Smooth muscle cell (in vitro differentiated cells): ENCODE measurements at regions not wholly inside any gene's neighbourhood (a gene's known extent, or its start where the extent isn't known, plus 50 kb on each side); places are given as distances from the start of the nearest gene placed in this dataset.

Experiments
- DNase-seq: peaks from one replicate; lab custom pipeline; 2025; ENCODE audit not compliant: unreplicated experiment; lab: John Stamatoyannopoulos, UW
- H2AFZ ChIP-seq: fragments of 200-600 bp; sonication (generic); 2 replicates; pipeline ENCODE4 v1.6.0; 2016; ENCODE audit warnings: antibody characterized with exemption, low read depth, mild to moderate bottlenecking
- H3F3A ChIP-seq: fragments of 200-600 bp; sonication (generic); 2 replicates; pipeline ENCODE4 v1.6.0; 2017; ENCODE audit warnings: antibody characterized with exemption, low read depth
- H3K27ac ChIP-seq: fragments of 200-600 bp; sonication (generic); 2 replicates; pipeline ENCODE4 v1.5.1; 2016; ENCODE audit warnings: low read depth, mild to moderate bottlenecking
- H3K27me3 ChIP-seq: fragments of 200-600 bp; sonication (generic); 2 replicates; pipeline ENCODE4 v1.6.1; 2016; ENCODE audit warnings: low read depth, mild to moderate bottlenecking
- H3K36me3 ChIP-seq: fragments of 200-600 bp; sonication (generic); 2 replicates; pipeline ENCODE4 v1.5.1; 2016; ENCODE audit warnings: low read depth
- H3K4me1 ChIP-seq: fragments of 200-600 bp; sonication (generic); 2 replicates; pipeline ENCODE4 v1.5.1; 2016; ENCODE audit warnings: low read depth
- H3K4me2 ChIP-seq: fragments of 200-600 bp; sonication (generic); 2 replicates; pipeline ENCODE4 v1.6.0; 2016; ENCODE audit warnings: mild to moderate bottlenecking
- H3K4me3 ChIP-seq: fragments of 200-600 bp; sonication (generic); 2 replicates; pipeline ENCODE4 v1.5.1; 2016; ENCODE audit warnings: mild to moderate bottlenecking
- H3K79me2 ChIP-seq: fragments of 200-600 bp; sonication (generic); 2 replicates; pipeline ENCODE4 v1.6.0; 2016; ENCODE audit warnings: low read depth, mild to moderate bottlenecking
- H3K9ac ChIP-seq: fragments of 200-600 bp; sonication (generic); 2 replicates; pipeline ENCODE4 v1.6.0; 2016; ENCODE audit warnings: low read depth
- H3K9me3 ChIP-seq: fragments of 200-600 bp; sonication (generic); replicated peaks from 2 replicates; pipeline ENCODE4 v1.5.1; 2016; ENCODE audit warnings: low read depth
- H4K20me1 ChIP-seq: fragments of 200-600 bp; sonication (generic); 2 replicates; pipeline ENCODE4 v1.6.0; 2016; ENCODE audit warnings: low read depth
- CTCF ChIP-seq: fragments of 200-600 bp; sonication (generic); IDR thresholded peaks from 2 replicates; pipeline ENCODE4 v1.5.1; 2017; ENCODE audit warnings: borderline replicate concordance, mild to moderate bottlenecking, antibody characterized with exemption; ENCODE audit not compliant: insufficient read depth, poor library complexity, severe bottlenecking
- WGBS: methylation state at CpG from one replicate; pipeline ENCODE4 v1.1.7; 2016; ENCODE audit warnings: low lambda C conversion rate; 5-methylcytosine and 5-hydroxymethylcytosine counted together

- H3K27me3 ChIP-seq, result no peaks in the 10 kb centered on the region
- TF ChIP-seq CTCF, result no peak
- no peak overlapping the region for H3K27ac ChIP-seq
- H3K79me2 ChIP-seq, result no peaks in the 10 kb centered on the region
- DNase-seq, result no peak
- H3K4me3 ChIP-seq, result no peak overlapping the region
- H3K4me1 ChIP-seq, result no peaks in the 10 kb centered on the region
- no peaks in the 10 kb centered on the region for H3K36me3 ChIP-seq
- no peaks in the 10 kb centered on the region for H3K9me3 ChIP-seq
- H4K20me1 ChIP-seq, result no peaks in the 10 kb centered on the region
- 94% methylated on average over 4 of the region's 4 CpGs for WGBS
- no peak overlapping the region for H2AFZ ChIP-seq
- H3K4me2 ChIP-seq, result no peak overlapping the region
- no peaks in the 10 kb centered on the region for H3F3A ChIP-seq
- H3K9ac ChIP-seq, result no peak overlapping the region
Measured at GRCh38 chr7:19932549-19933249, 159.3 kb upstream of the TMEM196 start.

GRCh38 chr7:19930851-19931250 lies 157.4 kb upstream of the TMEM196 start:
- no peak overlapping the region for H3K27ac ChIP-seq
- no peaks in the 10 kb centered on the region for H3F3A ChIP-seq
- 99% methylated on average over 2 of the region's 2 CpGs for WGBS
- H2AFZ ChIP-seq, result no peak overlapping the region
- no peak for TF ChIP-seq CTCF
- no peak overlapping the region for H3K4me3 ChIP-seq
- no peak overlapping the region for H3K4me2 ChIP-seq
- no peaks in the 10 kb centered on the region for H3K4me1 ChIP-seq
- DNase-seq, result no peak
- H3K36me3 ChIP-seq, result no peaks in the 10 kb centered on the region
- H3K9ac ChIP-seq, result no peak overlapping the region
- no peaks in the 10 kb centered on the region for H3K27me3 ChIP-seq
- no peaks in the 10 kb centered on the region for H4K20me1 ChIP-seq
- no peaks in the 10 kb centered on the region for H3K9me3 ChIP-seq
- H3K79me2 ChIP-seq, result no peaks in the 10 kb centered on the region

- no peak overlapping the region for H3K4me2 ChIP-seq
- H2AFZ ChIP-seq, result no peak overlapping the region
- H3K36me3 ChIP-seq, result no peaks in the 10 kb centered on the region
- no peaks in the 10 kb centered on the region for H3K79me2 ChIP-seq
- DNase-seq, result no peak
- TF ChIP-seq CTCF, result no peak
- no peak overlapping the region for H3K27ac ChIP-seq
- H3K9me3 ChIP-seq, result no peaks in the 10 kb centered on the region
- 80% methylated on average over 1 of the region's 1 CpG for WGBS
- no peaks in the 10 kb centered on the region for H3K27me3 ChIP-seq
- H3F3A ChIP-seq, result no peaks in the 10 kb centered on the region
- no peak overlapping the region for H3K4me3 ChIP-seq
- H3K4me1 ChIP-seq, result no peaks in the 10 kb centered on the region
- no peaks in the 10 kb centered on the region for H4K20me1 ChIP-seq
- no peak overlapping the region for H3K9ac ChIP-seq
Measured at GRCh38 chr7:19930051-19930450, 156.6 kb upstream of the TMEM196 start.

DNA sequence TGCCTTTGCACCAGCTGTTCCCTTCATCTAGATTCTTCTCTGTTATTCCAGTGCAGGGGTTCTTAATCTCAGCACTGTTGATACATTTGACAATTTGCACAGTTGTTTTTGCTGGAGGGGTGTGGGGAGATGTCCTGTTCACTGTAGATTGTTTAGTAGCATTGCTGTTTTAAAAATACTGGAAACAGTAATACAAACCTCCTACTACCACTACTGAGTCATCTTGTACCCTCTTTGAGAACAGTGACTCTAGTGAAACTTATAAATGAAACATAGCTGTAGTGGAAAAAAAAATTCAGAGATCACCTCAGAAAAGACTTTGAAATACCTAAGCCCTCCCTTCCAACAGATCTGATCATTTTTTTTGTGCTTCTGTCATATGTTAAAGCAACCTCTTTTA lies 154.8 kb upstream of the TMEM196 start:
- H3K9ac ChIP-seq, result no peak overlapping the region
- no peak for TF ChIP-seq CTCF
- H3K9me3 ChIP-seq, result no peaks in the 10 kb centered on the region

More for the DNA sequence above, 154.8 kb upstream of the TMEM196 start:
- Histone ChIP-seq H4K20me1 (no peaks in the 10 kb centered on the region), H3K79me2 (no peaks in the 10 kb centered on the region), H3K4me3 (no peak overlapping the region), H2AFZ (no peak overlapping the region), H3K4me1 (no peaks in the 10 kb centered on the region), H3K27ac (no peak overlapping the region), H3K4me2 (no peak overlapping the region), H3K27me3 (no peaks in the 10 kb centered on the region), H3F3A (no peaks in the 10 kb centered on the region), H3K36me3 (no peaks in the 10 kb centered on the region)
- DNase-seq, result no peak
